DND-41 (cell line): ENCODE measurements at regions not wholly inside any gene's neighbourhood (a gene's known extent, or its start where the extent isn't known, plus 50 kb on each side); places are given as distances from the start of the nearest gene placed in this dataset.

Experiments used
- ATAC-seq: fragments of 200-7000 bp; cut with Tn5 transposase; 3 replicates; pipeline ENCODE4 v1.9.1; 2021; ENCODE audit warnings: low read depth; ENCODE audit not compliant: insufficient read depth
- DNase-seq: peaks from one replicate; pipeline ENCODE4 v3.0.0-alpha.2; 2020
- H2AFZ ChIP-seq: 2 replicates; pipeline ENCODE4 v1.6.0; 2012; ENCODE audit warnings: low read depth, low read length
- H3K27ac ChIP-seq: 2 replicates; pipeline ENCODE4 v1.5.1; 2012; ENCODE audit warnings: low read length, inconsistent platforms
- H3K27me3 ChIP-seq: fragments of 200-600 bp; sonication (generic); 2 replicates; pipeline ENCODE4 v1.6.0; 2012; ENCODE audit warnings: low read length, mild to moderate bottlenecking, inconsistent platforms; ENCODE audit not compliant: insufficient read depth, poor library complexity
- H3K36me3 ChIP-seq: 2 replicates; pipeline ENCODE4 v1.5.1; 2012; ENCODE audit warnings: low read length, inconsistent platforms; ENCODE audit not compliant: insufficient read depth
- H3K4me1 ChIP-seq: 2 replicates; pipeline ENCODE4 v1.5.1; 2012; ENCODE audit warnings: mild to moderate bottlenecking, low read length; ENCODE audit not compliant: insufficient read depth
- H3K4me2 ChIP-seq: 2 replicates; pipeline ENCODE4 v1.6.0; 2012; ENCODE audit warnings: mild to moderate bottlenecking, moderate library complexity, low read length, inconsistent platforms; ENCODE audit not compliant: insufficient read depth
- H3K4me3 ChIP-seq, 2 experiments: fragments of 200-600 bp in 1 of 2; shearing (Covaris generic) in 1 of 2; 2 replicates each; pipeline ENCODE4 v1.5.1; 2012 to 2016; ENCODE audit warnings: inconsistent platforms in 2 of 2, low read length in 2 of 2, mild to moderate bottlenecking in 2 of 2, low read depth in 1 of 2, moderate library complexity in 1 of 2
- H3K79me2 ChIP-seq: 2 replicates; pipeline ENCODE4 v1.6.0; 2012; ENCODE audit warnings: low read length, inconsistent platforms; ENCODE audit not compliant: insufficient read depth
- H3K9ac ChIP-seq: 2 replicates; pipeline ENCODE4 v1.6.0; 2012; ENCODE audit warnings: low read depth, mild to moderate bottlenecking, inconsistent platforms, low read length, moderate library complexity
- H3K9me3 ChIP-seq: 2 replicates; pipeline ENCODE4 v1.5.1; 2012; ENCODE audit warnings: low read length, moderate library complexity, mild to moderate bottlenecking, inconsistent platforms; ENCODE audit not compliant: insufficient read depth, severe bottlenecking
- H4K20me1 ChIP-seq: 2 replicates; pipeline ENCODE4 v1.6.0; 2012; ENCODE audit warnings: low read length; ENCODE audit not compliant: insufficient read depth
- EZH2 ChIP-seq: IDR thresholded peaks from 3 replicates; pipeline ENCODE4 v1.6.1; 2012; ENCODE audit warnings: borderline replicate concordance, low read depth, mild to moderate bottlenecking, moderate library complexity, low read length, inconsistent platforms; ENCODE audit not compliant: severe bottlenecking
- TF ChIP-seq, protein P1 (sequence below): IDR thresholded peaks from 2 replicates; pipeline ENCODE4 v1.5.1; 2012; ENCODE audit warnings: borderline replicate concordance, low read length, moderate library complexity, mild to moderate bottlenecking; ENCODE audit not compliant: poor library complexity, severe bottlenecking; ENCODE audit errors: extremely low read depth

DNA sequence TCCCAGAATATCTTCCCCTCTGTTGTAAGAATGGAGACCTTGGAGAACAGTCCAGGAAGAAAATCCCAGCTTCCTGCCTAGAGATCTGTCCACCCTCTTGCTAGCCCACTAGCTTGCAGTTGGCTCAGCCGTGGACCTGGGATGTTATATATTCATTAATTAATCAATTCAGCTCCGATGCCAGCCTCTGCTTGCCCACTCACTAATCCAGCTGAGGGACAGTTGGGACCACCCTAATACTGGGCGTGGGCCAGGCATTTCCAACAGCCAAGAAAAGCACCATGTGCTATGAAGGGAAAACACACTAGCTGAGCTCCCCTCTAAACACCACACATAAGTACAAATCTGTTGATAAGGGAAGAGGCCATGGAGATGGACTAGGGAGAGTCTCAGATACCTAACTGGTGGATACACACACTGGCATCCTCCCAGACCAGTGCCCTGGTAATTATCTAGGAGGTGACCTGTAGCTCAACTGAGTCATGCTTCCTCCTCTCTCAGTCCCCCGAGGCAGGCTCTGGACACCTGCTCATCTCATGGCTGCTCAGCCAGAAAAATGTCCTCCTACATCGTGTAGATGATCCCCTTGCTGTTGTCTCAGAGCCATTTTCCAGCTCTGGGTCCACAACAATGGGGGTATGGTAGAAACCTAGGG, 78.9 kb downstream of the ANKRD60 start:
- Histone ChIP-seq H3K4me1 (no peaks in the 10 kb centered on the region), H3K4me2 (no peak overlapping the region), H3K36me3 (no peaks in the 10 kb centered on the region), H3K27me3 (peaks cover 7% of the 10 kb centered on the region), H3K9me3 (no peaks in the 10 kb centered on the region), H2AFZ (no peak overlapping the region), H3K4me3 (no peak overlapping the region), H4K20me1 (no peaks in the 10 kb centered on the region), H3K9ac (no peak overlapping the region), H3K27ac (no peak overlapping the region), H3K79me2 (no peaks in the 10 kb centered on the region)
- TF ChIP-seq, protein P1, sequence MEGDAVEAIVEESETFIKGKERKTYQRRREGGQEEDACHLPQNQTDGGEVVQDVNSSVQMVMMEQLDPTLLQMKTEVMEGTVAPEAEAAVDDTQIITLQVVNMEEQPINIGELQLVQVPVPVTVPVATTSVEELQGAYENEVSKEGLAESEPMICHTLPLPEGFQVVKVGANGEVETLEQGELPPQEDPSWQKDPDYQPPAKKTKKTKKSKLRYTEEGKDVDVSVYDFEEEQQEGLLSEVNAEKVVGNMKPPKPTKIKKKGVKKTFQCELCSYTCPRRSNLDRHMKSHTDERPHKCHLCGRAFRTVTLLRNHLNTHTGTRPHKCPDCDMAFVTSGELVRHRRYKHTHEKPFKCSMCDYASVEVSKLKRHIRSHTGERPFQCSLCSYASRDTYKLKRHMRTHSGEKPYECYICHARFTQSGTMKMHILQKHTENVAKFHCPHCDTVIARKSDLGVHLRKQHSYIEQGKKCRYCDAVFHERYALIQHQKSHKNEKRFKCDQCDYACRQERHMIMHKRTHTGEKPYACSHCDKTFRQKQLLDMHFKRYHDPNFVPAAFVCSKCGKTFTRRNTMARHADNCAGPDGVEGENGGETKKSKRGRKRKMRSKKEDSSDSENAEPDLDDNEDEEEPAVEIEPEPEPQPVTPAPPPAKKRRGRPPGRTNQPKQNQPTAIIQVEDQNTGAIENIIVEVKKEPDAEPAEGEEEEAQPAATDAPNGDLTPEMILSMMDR = no peak
- no peak for TF ChIP-seq EZH2
- no peak for DNase-seq
- ATAC-seq = no peak

GRCh38 chr20:58148891-58149290, 79.6 kb downstream of the ANKRD60 start:
- no peaks in the 10 kb centered on the region for H3K79me2 ChIP-seq
- no peaks in the 10 kb centered on the region for H3K36me3 ChIP-seq
- H3K27ac ChIP-seq = no peak overlapping the region
- ATAC-seq (no peak), DNase-seq (no peak)
- no peak overlapping the region for H2AFZ ChIP-seq
- peaks cover 7% of the 10 kb centered on the region for H3K27me3 ChIP-seq
- TF ChIP-seq, protein P1 = no peak
- TF ChIP-seq EZH2 = no peak
- H3K4me3 ChIP-seq = no peak overlapping the region
- no peaks in the 10 kb centered on the region for H4K20me1 ChIP-seq
- no peaks in the 10 kb centered on the region for H3K9me3 ChIP-seq
- H3K4me1 ChIP-seq = no peaks in the 10 kb centered on the region
- H3K4me2 ChIP-seq = no peak overlapping the region
- H3K9ac ChIP-seq = no peak overlapping the region

DNA sequence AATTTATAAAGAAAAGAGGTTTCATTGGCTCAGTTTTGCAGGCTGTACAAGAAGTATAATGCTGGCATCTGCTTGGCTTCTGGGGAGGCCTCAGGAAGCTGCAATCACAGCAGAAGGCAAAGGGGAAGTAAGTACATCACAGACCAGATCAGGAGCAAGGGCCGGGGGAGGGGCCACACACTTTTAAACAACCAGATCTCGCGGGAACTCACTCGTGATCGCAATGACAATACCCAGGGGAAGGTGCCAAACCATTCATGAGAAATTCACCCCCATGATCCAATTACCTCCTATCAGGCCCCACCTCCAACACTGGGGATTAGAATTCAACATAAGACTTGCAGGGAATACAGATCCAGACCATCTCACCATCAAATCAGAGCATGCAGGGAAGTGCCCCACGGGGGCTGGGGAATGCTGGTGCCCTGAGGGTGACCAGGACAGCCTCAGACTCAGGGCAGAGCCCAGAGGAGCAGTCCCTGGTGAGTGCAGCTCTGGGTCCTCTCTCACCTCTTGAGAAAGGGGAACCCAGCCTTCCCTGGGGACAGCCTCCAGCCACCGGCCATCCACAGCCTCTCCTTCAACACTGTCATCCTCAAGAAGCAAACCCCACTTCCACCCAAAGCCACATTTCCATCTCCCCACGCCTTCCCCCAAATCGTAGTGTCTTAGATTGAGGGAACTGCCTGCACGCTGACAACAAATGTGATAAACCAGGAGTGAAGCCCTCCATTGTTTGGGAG, 80.7 kb downstream of the ANKRD60 start:
- Histone ChIP-seq H3K27me3 (peaks cover 7% of the 10 kb centered on the region), H2AFZ (no peak overlapping the region), H3K4me3 (no peak overlapping the region), H3K79me2 (no peaks in the 10 kb centered on the region), H3K36me3 (no peaks in the 10 kb centered on the region), H3K27ac (no peak overlapping the region), H3K9me3 (no peaks in the 10 kb centered on the region), H3K9ac (no peak overlapping the region), H3K4me1 (no peaks in the 10 kb centered on the region), H3K4me2 (no peak overlapping the region), H4K20me1 (no peaks in the 10 kb centered on the region)
- DNase-seq (no peak), ATAC-seq (no peak)
- TF ChIP-seq, protein P1 = no peak
- no peak for TF ChIP-seq EZH2
